Smooth muscle cell (in vitro differentiated cells): ENCODE measurements at regions not wholly inside any gene's neighbourhood (a gene's known extent, or its start where the extent isn't known, plus 50 kb on each side); places are given as distances from the start of the nearest gene placed in this dataset.

Source experiments
- DNase-seq: peaks from one replicate; lab custom pipeline; 2025; ENCODE audit not compliant: unreplicated experiment; lab: John Stamatoyannopoulos, UW
- H2AFZ ChIP-seq: fragments of 200-600 bp; sonication (generic); 2 replicates; pipeline ENCODE4 v1.6.0; 2016; ENCODE audit warnings: antibody characterized with exemption, low read depth, mild to moderate bottlenecking
- H3F3A ChIP-seq: fragments of 200-600 bp; sonication (generic); 2 replicates; pipeline ENCODE4 v1.6.0; 2017; ENCODE audit warnings: antibody characterized with exemption, low read depth
- H3K27ac ChIP-seq: fragments of 200-600 bp; sonication (generic); 2 replicates; pipeline ENCODE4 v1.5.1; 2016; ENCODE audit warnings: low read depth, mild to moderate bottlenecking
- H3K27me3 ChIP-seq: fragments of 200-600 bp; sonication (generic); 2 replicates; pipeline ENCODE4 v1.6.1; 2016; ENCODE audit warnings: low read depth, mild to moderate bottlenecking
- H3K36me3 ChIP-seq: fragments of 200-600 bp; sonication (generic); 2 replicates; pipeline ENCODE4 v1.5.1; 2016; ENCODE audit warnings: low read depth
- H3K4me1 ChIP-seq: fragments of 200-600 bp; sonication (generic); 2 replicates; pipeline ENCODE4 v1.5.1; 2016; ENCODE audit warnings: low read depth
- H3K4me2 ChIP-seq: fragments of 200-600 bp; sonication (generic); 2 replicates; pipeline ENCODE4 v1.6.0; 2016; ENCODE audit warnings: mild to moderate bottlenecking
- H3K4me3 ChIP-seq: fragments of 200-600 bp; sonication (generic); 2 replicates; pipeline ENCODE4 v1.5.1; 2016; ENCODE audit warnings: mild to moderate bottlenecking
- H3K79me2 ChIP-seq: fragments of 200-600 bp; sonication (generic); 2 replicates; pipeline ENCODE4 v1.6.0; 2016; ENCODE audit warnings: low read depth, mild to moderate bottlenecking
- H3K9ac ChIP-seq: fragments of 200-600 bp; sonication (generic); 2 replicates; pipeline ENCODE4 v1.6.0; 2016; ENCODE audit warnings: low read depth
- H3K9me3 ChIP-seq: fragments of 200-600 bp; sonication (generic); replicated peaks from 2 replicates; pipeline ENCODE4 v1.5.1; 2016; ENCODE audit warnings: low read depth
- H4K20me1 ChIP-seq: fragments of 200-600 bp; sonication (generic); 2 replicates; pipeline ENCODE4 v1.6.0; 2016; ENCODE audit warnings: low read depth
- CTCF ChIP-seq: fragments of 200-600 bp; sonication (generic); IDR thresholded peaks from 2 replicates; pipeline ENCODE4 v1.5.1; 2017; ENCODE audit warnings: borderline replicate concordance, mild to moderate bottlenecking, antibody characterized with exemption; ENCODE audit not compliant: insufficient read depth, poor library complexity, severe bottlenecking
- WGBS: methylation state at CpG from one replicate; pipeline ENCODE4 v1.1.7; 2016; ENCODE audit warnings: low lambda C conversion rate; 5-methylcytosine and 5-hydroxymethylcytosine counted together

DNA sequence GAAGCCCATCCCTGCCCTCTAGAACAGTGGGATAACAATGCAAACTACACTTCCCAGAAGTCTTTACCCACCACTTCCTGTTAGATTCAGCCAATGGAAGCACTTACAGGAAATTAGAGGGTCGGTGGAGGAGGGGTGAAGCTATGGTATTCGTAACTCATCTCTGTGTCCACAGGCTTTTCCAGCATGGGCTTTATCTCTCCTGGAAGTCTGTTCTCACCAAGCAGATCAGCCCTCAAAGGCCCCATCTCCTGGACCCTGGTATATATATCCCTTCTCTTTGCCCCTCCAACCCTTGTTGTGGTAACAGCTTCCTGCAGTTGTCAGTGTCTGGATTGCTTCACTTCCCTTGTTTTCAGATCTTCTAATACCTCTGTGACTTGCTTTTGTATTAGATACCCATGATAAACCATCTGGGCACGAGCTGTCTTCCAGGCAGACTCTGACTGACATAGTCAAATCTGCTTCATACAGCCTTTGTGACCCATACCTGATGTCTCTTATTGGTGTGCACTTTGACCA lies 475.0 kb upstream of the POU3F3 start:
- peak overlapping the region; percentile 55 for H3K4me3 ChIP-seq
- peak overlapping the region; percentile 90 for H2AFZ ChIP-seq
- peak overlapping the region; percentile 76 for H3K4me2 ChIP-seq

DNA sequence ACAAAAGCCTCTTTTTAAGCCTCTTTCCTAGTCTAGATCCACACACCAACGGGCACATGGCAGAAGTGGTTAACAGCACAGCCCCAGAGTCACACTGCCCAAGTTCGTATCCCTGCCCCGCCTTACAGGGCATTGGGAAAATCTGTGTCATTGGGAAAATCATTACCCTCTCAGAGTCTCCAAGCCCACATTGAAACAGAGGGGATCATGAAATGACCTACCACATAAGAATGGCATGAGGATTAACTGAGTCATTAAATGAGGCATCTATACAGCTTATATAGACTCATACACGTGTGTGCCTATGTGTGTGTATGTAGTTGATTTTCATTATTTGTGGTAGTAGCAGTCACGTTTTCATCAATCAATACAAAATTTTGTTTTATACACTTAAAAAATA lies 469.0 kb upstream of the POU3F3 start:
- WGBS, result 85% methylated on average over 5 of the region's 5 CpGs
- Histone ChIP-seq H3F3A (no peaks in the 10 kb centered on the region), H3K27me3 (no peaks in the 10 kb centered on the region), H3K9ac (no peak overlapping the region), H3K4me1 (no peaks in the 10 kb centered on the region), H3K9me3 (no peaks in the 10 kb centered on the region), H3K4me3 (no peak overlapping the region), H3K79me2 (no peaks in the 10 kb centered on the region), H4K20me1 (no peaks in the 10 kb centered on the region), H3K4me2 (no peak overlapping the region), H3K36me3 (no peaks in the 10 kb centered on the region), H2AFZ (no peak overlapping the region), H3K27ac (no peak overlapping the region)
- no peak for TF ChIP-seq CTCF
- DNase-seq, result no peak

More for the DNA sequence above, 475.0 kb upstream of the POU3F3 start:
- no peak for TF ChIP-seq CTCF
- no peaks in the 10 kb centered on the region for H3F3A ChIP-seq
- H4K20me1 ChIP-seq, result no peaks in the 10 kb centered on the region
- 24% methylated on average over 3 of the region's 3 CpGs for WGBS
- no peaks in the 10 kb centered on the region for H3K4me1 ChIP-seq
- no peak overlapping the region for H3K9ac ChIP-seq
- no peaks in the 10 kb centered on the region for H3K79me2 ChIP-seq
- H3K9me3 ChIP-seq, result no peaks in the 10 kb centered on the region
- H3K36me3 ChIP-seq, result no peaks in the 10 kb centered on the region
- H3K27me3 ChIP-seq, result no peaks in the 10 kb centered on the region
- DNase-seq, result no peak
- H3K27ac ChIP-seq, result no peak overlapping the region

- Histone ChIP-seq H3K4me3 (no peak overlapping the region), H3K9ac (no peak overlapping the region), H3K27ac (no peak overlapping the region), H3K9me3 (no peaks in the 10 kb centered on the region), H3F3A (no peaks in the 10 kb centered on the region), H3K4me2 (no peak overlapping the region), H2AFZ (no peak overlapping the region), H3K4me1 (no peaks in the 10 kb centered on the region), H3K27me3 (no peaks in the 10 kb centered on the region), H4K20me1 (no peaks in the 10 kb centered on the region), H3K36me3 (no peaks in the 10 kb centered on the region), H3K79me2 (no peaks in the 10 kb centered on the region)
- no peak for DNase-seq
- WGBS, result 89% methylated on average over 4 of the region's 4 CpGs
- no peak for TF ChIP-seq CTCF
Measured at GRCh38 chr2:104385743-104386142, 468.2 kb upstream of the POU3F3 start.

- Histone ChIP-seq H2AFZ (peak overlapping the region; percentile 5), H3K27ac (peak overlapping the region; percentile 40), H3K4me1 (no peaks in the 10 kb centered on the region), H3K4me2 (peak overlapping the region; percentile 22), H3K79me2 (no peaks in the 10 kb centered on the region), H3K9me3 (no peaks in the 10 kb centered on the region), H3F3A (no peaks in the 10 kb centered on the region), H3K36me3 (no peaks in the 10 kb centered on the region), H3K27me3 (no peaks in the 10 kb centered on the region), H4K20me1 (no peaks in the 10 kb centered on the region), H3K4me3 (no peak overlapping the region), H3K9ac (peak overlapping the region; percentile 23)
- no peak for TF ChIP-seq CTCF
- no peak for DNase-seq
- WGBS, result 12% methylated on average over 2 of the region's 2 CpGs
Measured at GRCh38 chr2:104388296-104388695, 465.6 kb upstream of the POU3F3 start.
